ENCODE measurements at regions not wholly inside any gene's neighbourhood (a gene's known extent, or its start where the extent isn't known, plus 50 kb on each side); places are given as distances from the start of the nearest gene placed in this dataset.
"Not testable (repeated sequence)": the region's sequence is repeated elsewhere in the genome, so short reads cannot be mapped to it uniquely, and the experiment has no call there.

DNA sequence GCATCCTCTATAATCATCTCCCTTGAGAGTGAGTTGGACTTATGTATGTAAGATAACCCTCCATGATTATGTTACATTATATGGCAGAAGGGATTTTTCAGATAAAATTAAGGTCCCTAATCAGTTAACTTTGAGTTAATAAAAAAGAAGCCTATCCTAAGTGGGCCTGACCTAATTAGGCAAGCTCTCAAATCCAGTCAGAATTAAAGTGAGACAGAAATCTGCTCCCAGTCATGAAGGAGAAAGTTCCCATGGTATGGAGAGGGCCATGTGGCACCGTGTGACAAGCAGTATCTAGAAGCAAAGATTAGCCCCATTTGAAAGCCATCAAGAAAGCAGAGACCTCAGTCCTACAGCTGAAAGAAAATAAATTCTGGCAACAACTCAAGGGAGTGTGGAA is 202.4 kb downstream of the PRELID2 start:
- Histone ChIP-seq H3K4me3 (replicated peaks; ENCODE audit: insufficient read depth, low read length) (no peak overlapping the region), H3K27me3 (ENCODE audit: insufficient read depth, poor library complexity, severe bottlenecking) (no peaks in the 10 kb centered on the region), H3K27ac (replicated peaks) (no peak overlapping the region)
- DNase-seq (ENCODE audit: low read depth in 1 of 2, low spot score in 1 of 2), result no peak
- TF ChIP-seq SPI1 (IDR thresholded peaks at IDR 0.05; ENCODE audit: borderline replicate concordance, low read depth) (no peak), GABPA (IDR thresholded peaks at IDR 0.05; ENCODE audit: low read depth) (no peak), CTCF (IDR thresholded peaks at IDR 0.05; ENCODE audit: insufficient read depth, low read length) (no peak), POLR2AphosphoS5 (IDR thresholded peaks at IDR 0.05; ENCODE audit: low read depth) (no peak)
- TF ChIP-seq, protein P1, sequence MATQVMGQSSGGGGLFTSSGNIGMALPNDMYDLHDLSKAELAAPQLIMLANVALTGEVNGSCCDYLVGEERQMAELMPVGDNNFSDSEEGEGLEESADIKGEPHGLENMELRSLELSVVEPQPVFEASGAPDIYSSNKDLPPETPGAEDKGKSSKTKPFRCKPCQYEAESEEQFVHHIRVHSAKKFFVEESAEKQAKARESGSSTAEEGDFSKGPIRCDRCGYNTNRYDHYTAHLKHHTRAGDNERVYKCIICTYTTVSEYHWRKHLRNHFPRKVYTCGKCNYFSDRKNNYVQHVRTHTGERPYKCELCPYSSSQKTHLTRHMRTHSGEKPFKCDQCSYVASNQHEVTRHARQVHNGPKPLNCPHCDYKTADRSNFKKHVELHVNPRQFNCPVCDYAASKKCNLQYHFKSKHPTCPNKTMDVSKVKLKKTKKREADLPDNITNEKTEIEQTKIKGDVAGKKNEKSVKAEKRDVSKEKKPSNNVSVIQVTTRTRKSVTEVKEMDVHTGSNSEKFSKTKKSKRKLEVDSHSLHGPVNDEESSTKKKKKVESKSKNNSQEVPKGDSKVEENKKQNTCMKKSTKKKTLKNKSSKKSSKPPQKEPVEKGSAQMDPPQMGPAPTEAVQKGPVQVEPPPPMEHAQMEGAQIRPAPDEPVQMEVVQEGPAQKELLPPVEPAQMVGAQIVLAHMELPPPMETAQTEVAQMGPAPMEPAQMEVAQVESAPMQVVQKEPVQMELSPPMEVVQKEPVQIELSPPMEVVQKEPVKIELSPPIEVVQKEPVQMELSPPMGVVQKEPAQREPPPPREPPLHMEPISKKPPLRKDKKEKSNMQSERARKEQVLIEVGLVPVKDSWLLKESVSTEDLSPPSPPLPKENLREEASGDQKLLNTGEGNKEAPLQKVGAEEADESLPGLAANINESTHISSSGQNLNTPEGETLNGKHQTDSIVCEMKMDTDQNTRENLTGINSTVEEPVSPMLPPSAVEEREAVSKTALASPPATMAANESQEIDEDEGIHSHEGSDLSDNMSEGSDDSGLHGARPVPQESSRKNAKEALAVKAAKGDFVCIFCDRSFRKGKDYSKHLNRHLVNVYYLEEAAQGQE (IDR thresholded peaks at IDR 0.05; ENCODE audit: insufficient replicate concordance, low read depth), result no peak

DNA sequence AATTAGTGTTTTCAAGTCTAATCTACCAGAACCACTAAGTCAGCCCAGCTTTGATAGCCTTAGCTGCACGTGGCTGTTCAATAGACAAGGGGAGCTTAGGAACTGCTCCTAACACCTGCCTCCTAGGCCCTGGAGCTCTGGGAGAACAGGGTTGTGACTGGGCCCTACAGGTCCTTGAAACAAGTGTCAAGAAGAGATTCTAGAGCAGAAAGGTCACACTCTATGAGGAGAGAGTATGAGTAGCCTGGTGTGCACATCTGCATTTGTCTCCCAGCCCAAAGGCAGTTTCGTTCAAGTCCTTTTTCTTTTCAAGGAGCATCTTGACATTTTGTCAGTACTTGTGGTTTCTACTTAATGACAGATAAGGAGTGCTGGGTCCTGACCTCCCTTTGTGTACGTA is 206.1 kb downstream of the PRELID2 start:
- no peak for DNase-seq (ENCODE audit: low read depth in 1 of 2, low spot score in 1 of 2)

DNA sequence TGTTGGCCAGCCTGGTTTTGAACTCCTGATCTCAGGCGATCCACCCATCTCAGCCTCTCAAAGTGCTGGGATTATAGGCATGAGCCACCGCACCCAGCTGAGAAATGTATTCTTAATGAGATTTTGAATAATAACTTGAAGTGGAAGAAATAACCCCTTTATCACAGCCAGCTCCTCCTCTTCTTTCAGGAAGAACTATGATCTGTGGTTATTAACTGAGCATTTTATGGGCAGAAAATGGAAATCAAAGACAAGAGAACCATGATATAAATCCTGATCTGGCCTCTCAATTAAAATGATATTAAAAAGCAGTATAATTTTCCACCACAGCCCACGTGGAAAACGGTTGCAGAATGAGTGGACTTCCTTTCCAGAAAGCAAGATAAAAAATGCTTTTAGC is 206.6 kb downstream of the PRELID2 start:
- no peak for TF ChIP-seq POLR2AphosphoS5 (IDR thresholded peaks at IDR 0.05; ENCODE audit: low read depth)
- no peaks in the 10 kb centered on the region for H3K27me3 ChIP-seq (ENCODE audit: insufficient read depth, poor library complexity, severe bottlenecking)
- H3K27ac ChIP-seq (replicated peaks), result no peak overlapping the region
- no peak for DNase-seq (ENCODE audit: low read depth in 1 of 2, low spot score in 1 of 2)
- H3K4me3 ChIP-seq (replicated peaks; ENCODE audit: insufficient read depth, low read length), result no peak overlapping the region

More for the DNA sequence above, 206.1 kb downstream of the PRELID2 start:
- no peak overlapping the region for H3K4me3 ChIP-seq (replicated peaks; ENCODE audit: insufficient read depth, low read length)
- H3K27ac ChIP-seq (replicated peaks), result no peak overlapping the region
- no peaks in the 10 kb centered on the region for H3K27me3 ChIP-seq (ENCODE audit: insufficient read depth, poor library complexity, severe bottlenecking)
- TF ChIP-seq GABPA (IDR thresholded peaks at IDR 0.05; ENCODE audit: low read depth), result no peak
- no peak for TF ChIP-seq SPI1 (IDR thresholded peaks at IDR 0.05; ENCODE audit: borderline replicate concordance, low read depth)
- TF ChIP-seq, protein P1 (IDR thresholded peaks at IDR 0.05; ENCODE audit: insufficient replicate concordance, low read depth), result no peak
- no peak for TF ChIP-seq CTCF (IDR thresholded peaks at IDR 0.05; ENCODE audit: insufficient read depth, low read length)
- TF ChIP-seq POLR2AphosphoS5 (IDR thresholded peaks at IDR 0.05; ENCODE audit: low read depth), result no peak

DNA sequence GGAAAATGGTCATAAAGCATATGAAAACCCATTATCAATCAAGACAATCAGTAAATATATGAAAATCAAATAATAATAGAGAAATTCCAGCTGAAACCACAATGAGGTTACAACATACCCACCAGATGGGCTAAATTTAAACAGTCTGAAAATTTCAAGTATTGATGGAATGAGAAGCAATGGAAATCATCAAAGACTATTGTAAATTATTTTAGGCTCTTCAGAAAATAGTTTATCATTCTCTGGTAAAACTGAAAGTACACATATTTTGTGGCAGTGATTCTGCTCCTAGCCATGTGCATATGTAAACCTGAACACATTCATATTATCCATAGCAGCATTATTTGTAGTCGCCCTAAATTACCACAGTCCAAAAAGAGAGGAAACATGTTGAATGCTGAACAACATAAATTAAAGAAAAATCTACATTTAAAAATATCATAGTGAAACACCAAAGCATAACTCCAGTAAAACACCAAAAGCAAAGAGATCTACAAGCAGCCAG is 215.3 kb downstream of the PRELID2 start:
- no peak for DNase-seq (ENCODE audit: low read depth in 1 of 2, low spot score in 1 of 2)
- Histone ChIP-seq H3K27ac (replicated peaks) (no peak overlapping the region), H3K27me3 (ENCODE audit: insufficient read depth, poor library complexity, severe bottlenecking) (no peaks in the 10 kb centered on the region), H3K4me3 (replicated peaks; ENCODE audit: insufficient read depth, low read length) (no peak overlapping the region)
- TF ChIP-seq POLR2AphosphoS5 (IDR thresholded peaks at IDR 0.05; ENCODE audit: low read depth) (no peak), SPI1 (IDR thresholded peaks at IDR 0.05; ENCODE audit: borderline replicate concordance, low read depth) (no peak), CTCF (IDR thresholded peaks at IDR 0.05; ENCODE audit: insufficient read depth, low read length) (no peak), GABPA (IDR thresholded peaks at IDR 0.05; ENCODE audit: low read depth) (no peak)
- TF ChIP-seq, protein P1 (IDR thresholded peaks at IDR 0.05; ENCODE audit: insufficient replicate concordance, low read depth), result no peak

DNA sequence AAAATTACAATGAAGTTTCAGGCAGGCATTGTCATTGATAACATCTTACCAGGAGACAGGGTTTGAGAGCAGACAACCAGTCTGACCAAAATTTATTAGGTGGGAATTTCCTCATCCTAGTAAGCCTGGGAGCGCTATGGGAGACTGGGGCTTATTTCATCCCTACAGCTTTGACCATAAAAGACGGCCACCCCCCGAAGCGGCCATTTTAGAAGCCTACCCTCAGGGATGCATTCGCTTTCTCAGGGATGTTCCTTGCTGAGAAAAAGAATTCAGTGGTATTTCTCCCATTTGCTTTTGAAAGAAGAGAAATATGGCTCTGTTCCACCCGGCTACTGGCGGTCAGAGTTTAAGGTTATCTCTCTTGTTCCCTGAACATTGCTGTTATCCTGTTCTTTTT is 218.4 kb downstream of the PRELID2 start:
- not testable (repeated sequence) for DNase-seq (ENCODE audit: low read depth in 1 of 2, low spot score in 1 of 2); H3K27me3 ChIP-seq (ENCODE audit: insufficient read depth, poor library complexity, severe bottlenecking); H3K4me3 ChIP-seq (replicated peaks; ENCODE audit: insufficient read depth, low read length); H3K27ac ChIP-seq (replicated peaks)
